ENCODE measurements at regions not wholly inside any gene's neighbourhood (a gene's known extent, or its start where the extent isn't known, plus 50 kb on each side); places are given as distances from the start of the nearest gene placed in this dataset.

- H3K4me1 ChIP-seq (ENCODE audit: insufficient read depth, low read length) = peaks cover 19% of the 10 kb centered on the region
- CTCF ChIA-PET = no interaction called here
- no peaks in the 10 kb centered on the region for H3K9me3 ChIP-seq (ENCODE audit: low read length)
- no peaks in the 10 kb centered on the region for H3K79me2 ChIP-seq (ENCODE audit: low read length)
- no peak for TF ChIP-seq EZH2phosphoT487 (IDR thresholded peaks at IDR 0.05; ENCODE audit: borderline replicate concordance, low read length)
- TF ChIP-seq, protein P1, sequence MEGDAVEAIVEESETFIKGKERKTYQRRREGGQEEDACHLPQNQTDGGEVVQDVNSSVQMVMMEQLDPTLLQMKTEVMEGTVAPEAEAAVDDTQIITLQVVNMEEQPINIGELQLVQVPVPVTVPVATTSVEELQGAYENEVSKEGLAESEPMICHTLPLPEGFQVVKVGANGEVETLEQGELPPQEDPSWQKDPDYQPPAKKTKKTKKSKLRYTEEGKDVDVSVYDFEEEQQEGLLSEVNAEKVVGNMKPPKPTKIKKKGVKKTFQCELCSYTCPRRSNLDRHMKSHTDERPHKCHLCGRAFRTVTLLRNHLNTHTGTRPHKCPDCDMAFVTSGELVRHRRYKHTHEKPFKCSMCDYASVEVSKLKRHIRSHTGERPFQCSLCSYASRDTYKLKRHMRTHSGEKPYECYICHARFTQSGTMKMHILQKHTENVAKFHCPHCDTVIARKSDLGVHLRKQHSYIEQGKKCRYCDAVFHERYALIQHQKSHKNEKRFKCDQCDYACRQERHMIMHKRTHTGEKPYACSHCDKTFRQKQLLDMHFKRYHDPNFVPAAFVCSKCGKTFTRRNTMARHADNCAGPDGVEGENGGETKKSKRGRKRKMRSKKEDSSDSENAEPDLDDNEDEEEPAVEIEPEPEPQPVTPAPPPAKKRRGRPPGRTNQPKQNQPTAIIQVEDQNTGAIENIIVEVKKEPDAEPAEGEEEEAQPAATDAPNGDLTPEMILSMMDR (conservative IDR thresholded peaks at IDR 0.05; ENCODE audit: low read depth, low read length) = no peak
- no peak for TF ChIP-seq EZH2 (IDR thresholded peaks at IDR 0.05; ENCODE audit: low read length, unreplicated experiment)
- no peaks in the 10 kb centered on the region for H3K9me2 ChIP-seq (replicated peaks; ENCODE audit: low read length)
- H3K4me3 ChIP-seq (ENCODE audit: low read length) = no peak overlapping the region
- no peak overlapping the region for H3K4me2 ChIP-seq (ENCODE audit: low read length)
- no peak overlapping the region for H3K27ac ChIP-seq (ENCODE audit: low read length)
- POLR2A ChIA-PET (ENCODE audit: unreplicated experiment) = no interaction called here
- DNase-seq (no peak), ATAC-seq (no peak)
- H3K36me3 ChIP-seq (ENCODE audit: low read depth, low read length) = peaks cover 11% of the 10 kb centered on the region
- H2AFZ ChIP-seq (ENCODE audit: low read length) = no peak overlapping the region
- no TSS peak for BruUV-seq (replicated peaks)
- intact Hi-C loops (cut with micrococcal nuclease) = no loop called here
- H3F3A ChIP-seq (ENCODE audit: low read length, unreplicated experiment) = peaks cover 7% of the 10 kb centered on the region
- H3K9ac ChIP-seq (ENCODE audit: low read length) = no peak overlapping the region
- H3K27me3 ChIP-seq (ENCODE audit: low read length) = no peaks in the 10 kb centered on the region
- no peaks in the 10 kb centered on the region for H4K20me1 ChIP-seq (ENCODE audit: low read length)
Observed at GRCh38 chr11:71106671-71107070, 145.7 kb downstream of the SHANK2 start.

DNA sequence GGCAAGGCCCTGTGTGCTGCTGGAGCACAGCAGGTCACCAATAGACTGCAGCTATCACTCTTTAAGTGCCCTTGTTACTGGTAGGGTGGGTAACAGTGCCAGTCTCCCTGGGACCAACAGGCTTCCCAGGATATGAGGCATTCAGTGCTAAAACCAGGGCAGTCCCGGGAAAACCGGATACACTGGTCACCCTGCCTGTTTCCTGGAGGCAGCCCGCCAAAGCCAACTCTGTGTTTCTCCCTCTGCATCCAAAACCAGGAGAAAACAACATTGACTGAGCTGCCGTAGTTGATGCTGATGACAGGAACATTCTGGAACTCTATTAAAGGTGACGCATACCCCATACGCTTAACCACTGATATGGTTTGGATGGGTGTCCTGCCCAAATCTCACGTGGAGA lies 149.1 kb downstream of the SHANK2 start:
- Histone ChIP-seq H3K36me3 (ENCODE audit: low read depth, low read length) (no peaks in the 10 kb centered on the region), H3F3A (ENCODE audit: low read length, unreplicated experiment) (peaks cover 7% of the 10 kb centered on the region), H4K20me1 (ENCODE audit: low read length) (no peaks in the 10 kb centered on the region), H3K4me1 (ENCODE audit: insufficient read depth, low read length) (peaks cover 19% of the 10 kb centered on the region), H3K27ac (ENCODE audit: low read length) (peak overlapping the region; percentile 95), H3K9me2 (replicated peaks; ENCODE audit: low read length) (no peaks in the 10 kb centered on the region), H3K9ac (ENCODE audit: low read length) (peak overlapping the region; percentile 70), H3K4me3 (ENCODE audit: low read length) (peak overlapping the region; percentile 32), H3K27me3 (ENCODE audit: low read length) (no peaks in the 10 kb centered on the region), H3K79me2 (ENCODE audit: low read length) (no peaks in the 10 kb centered on the region), H3K4me2 (ENCODE audit: low read length) (peak overlapping the region; percentile 81), H3K9me3 (ENCODE audit: low read length) (no peaks in the 10 kb centered on the region), H2AFZ (ENCODE audit: low read length) (no peak overlapping the region)
- DNase-seq (peak; percentile 97), ATAC-seq (peak; percentile 95)
- TF ChIP-seq EZH2phosphoT487 (IDR thresholded peaks at IDR 0.05; ENCODE audit: borderline replicate concordance, low read length) = no peak
- no peak for TF ChIP-seq EZH2 (IDR thresholded peaks at IDR 0.05; ENCODE audit: low read length, unreplicated experiment)
- TF ChIP-seq, protein P1 (conservative IDR thresholded peaks at IDR 0.05; ENCODE audit: low read depth, low read length) = no peak
- ChIA-PET CTCF (no interaction called here), POLR2A (ENCODE audit: unreplicated experiment) (interaction anchor here (0.7 kb wide), 1 partner anchor 349 kb away, joined by 3 read pairs; no protein-coding TSS in a partner anchor)
- intact Hi-C loops (cut with micrococcal nuclease) = no loop called here
- no TSS peak for BruUV-seq (replicated peaks)

DNA sequence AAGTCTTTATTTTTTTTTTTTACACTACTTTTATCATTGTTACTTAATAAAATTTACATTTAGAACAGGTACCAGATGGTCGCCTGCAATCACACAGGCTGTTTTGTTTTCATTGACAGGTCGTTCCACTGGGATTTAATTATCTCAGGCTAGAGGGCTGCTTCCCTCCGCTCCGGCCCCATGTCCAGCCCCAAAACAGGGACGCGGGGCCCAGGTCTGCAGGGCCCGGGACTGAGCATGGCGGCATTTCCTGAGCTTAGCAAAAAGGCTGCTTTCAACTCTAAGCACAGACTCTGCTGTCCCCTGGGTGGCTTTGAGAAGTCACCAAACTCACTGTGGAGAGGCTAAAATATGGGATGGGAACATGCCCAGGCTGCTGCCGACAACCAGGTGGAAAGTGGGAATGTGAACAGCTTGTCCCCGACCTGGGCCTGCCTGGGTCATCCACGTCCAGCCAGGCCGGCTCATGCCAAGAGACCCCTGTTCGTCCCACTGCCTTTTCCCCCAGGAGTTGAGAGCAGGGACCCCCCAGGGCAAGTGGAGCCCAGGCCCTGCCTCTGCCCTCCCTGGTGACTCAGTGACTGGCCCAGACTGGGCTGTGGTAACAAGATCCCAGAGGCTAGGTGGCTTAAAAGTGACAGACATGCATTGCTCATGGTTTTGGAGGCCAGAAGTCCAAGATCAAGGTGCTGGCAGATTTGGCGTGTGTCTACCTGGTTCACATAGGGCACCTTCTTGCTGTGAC lies 150.0 kb downstream of the SHANK2 start:
- Histone ChIP-seq H3K4me1 (ENCODE audit: insufficient read depth, low read length) (peaks cover 22% of the 10 kb centered on the region), H3K9me3 (ENCODE audit: low read length) (no peaks in the 10 kb centered on the region), H3F3A (ENCODE audit: low read length, unreplicated experiment) (peaks cover 7% of the 10 kb centered on the region), H3K79me2 (ENCODE audit: low read length) (no peaks in the 10 kb centered on the region), H3K4me2 (ENCODE audit: low read length) (peak overlapping the region; percentile 81), H3K9ac (ENCODE audit: low read length) (peak overlapping the region; percentile 70), H4K20me1 (ENCODE audit: low read length) (no peaks in the 10 kb centered on the region), H3K27ac (ENCODE audit: low read length) (peak overlapping the region; percentile 95), H3K36me3 (ENCODE audit: low read depth, low read length) (no peaks in the 10 kb centered on the region), H3K27me3 (ENCODE audit: low read length) (no peaks in the 10 kb centered on the region), H2AFZ (ENCODE audit: low read length) (no peak overlapping the region), H3K9me2 (replicated peaks; ENCODE audit: low read length) (no peaks in the 10 kb centered on the region), H3K4me3 (ENCODE audit: low read length) (peak overlapping the region; percentile 32; the same call in 1 of the 2 replicates)
- TF ChIP-seq EZH2phosphoT487 (IDR thresholded peaks at IDR 0.05; ENCODE audit: borderline replicate concordance, low read length) (no peak), EZH2 (IDR thresholded peaks at IDR 0.05; ENCODE audit: low read length, unreplicated experiment) (no peak)
- TF ChIP-seq, protein P1 (conservative IDR thresholded peaks at IDR 0.05; ENCODE audit: low read depth, low read length) = no peak
- ChIA-PET POLR2A (ENCODE audit: unreplicated experiment) (interaction anchor here (0.6 kb wide), 1 partner anchor 1323 kb away, joined by 8 read pairs; no protein-coding TSS in a partner anchor), CTCF (no interaction called here)
- BruUV-seq (replicated peaks) = no TSS peak
- DNase-seq (peak; percentile 60), ATAC-seq (peak; percentile 29)
- intact Hi-C loops (cut with micrococcal nuclease) = no loop called here
